ENCODE measurements at regions not wholly inside any gene's neighbourhood (a gene's known extent, or its start where the extent isn't known, plus 50 kb on each side); places are given as distances from the start of the nearest gene placed in this dataset.

DNA sequence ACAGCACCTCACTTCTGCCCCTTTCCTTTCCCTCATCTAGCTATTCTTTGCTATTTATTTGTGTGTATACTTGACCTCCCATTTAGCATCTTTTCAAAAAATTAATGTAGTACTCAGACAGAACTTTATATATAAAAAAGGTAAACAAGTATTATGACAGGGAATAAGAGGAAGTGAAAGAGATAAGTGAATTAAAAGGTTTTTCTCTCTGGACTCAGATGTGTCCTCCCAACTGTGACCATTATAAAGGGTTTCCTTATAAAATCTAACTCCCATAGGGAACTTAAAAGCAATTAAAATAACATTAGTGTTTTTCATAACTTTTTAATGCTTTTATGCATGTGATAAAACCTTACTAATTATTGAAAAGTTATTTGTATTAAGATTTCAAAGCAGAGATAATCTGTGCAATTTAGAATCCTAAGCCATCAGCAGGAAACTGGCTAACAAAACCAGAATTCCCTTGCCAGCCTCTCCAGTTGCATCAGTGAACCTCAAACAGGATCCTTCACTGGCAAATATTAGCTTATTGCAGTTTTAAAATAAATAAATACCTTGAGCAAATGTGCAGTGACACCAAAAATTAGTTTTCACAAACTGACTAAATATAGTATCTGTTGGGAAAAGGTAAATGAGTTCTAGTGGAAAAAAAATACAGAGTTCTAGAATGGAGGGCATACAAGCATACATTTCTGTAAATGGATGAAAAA, 930.7 kb downstream of the BCL11A start:
- Histone ChIP-seq H3K36me3 (ENCODE audit: control insufficient read depth in 2 of 2, insufficient read depth in 2 of 2, low read length in 1 of 2) (no peaks in the 10 kb centered on the region), H3K9me3 (replicated peaks; ENCODE audit: control insufficient read depth, insufficient read depth, low read length) (no peaks in the 10 kb centered on the region), H4K20me1 (ENCODE audit: control insufficient read depth, insufficient read depth) (no peaks in the 10 kb centered on the region), H3K27me3 (replicated peaks in 1 of 2; ENCODE audit: control insufficient read depth in 2 of 2, insufficient read depth in 2 of 2, low read length in 1 of 2) (no peaks in the 10 kb centered on the region), H2AFZ (ENCODE audit: control insufficient read depth, low read depth, low read length) (no peak overlapping the region), H3K4me3 (no peak overlapping the region), H3K4me2 (ENCODE audit: control insufficient read depth, insufficient read depth) (no peak overlapping the region), H3K27ac (ENCODE audit: control insufficient read depth, insufficient read depth) (no peak overlapping the region), H3K79me2 (ENCODE audit: control insufficient read depth, insufficient read depth, low read length) (no peaks in the 10 kb centered on the region), H3K9ac (ENCODE audit: control insufficient read depth, insufficient read depth, low read length) (no peak overlapping the region), H3K4me1 (ENCODE audit: control insufficient read depth, insufficient read depth, low read length) (no peaks in the 10 kb centered on the region)
- ATAC-seq (no peak), FAIRE-seq (no peak), DNase-seq (ENCODE audit: low read depth, low spot score) (no peak)
- intact Hi-C loops (cut with micrococcal nuclease; ENCODE audit: unreplicated experiment) (no loop called here), in situ Hi-C loops (cut with MboI) (no loop called here)
- TF ChIP-seq ZSCAN29 (IDR thresholded peaks at IDR 0.05) = no peak
- TF ChIP-seq TBL1XR1 (IDR thresholded peaks at IDR 0.05; ENCODE audit: low read depth, low read length) = no peak
- TF ChIP-seq HCFC1 (IDR thresholded peaks at IDR 0.05; ENCODE audit: low read length) = no peak
- TF ChIP-seq, protein P1, sequence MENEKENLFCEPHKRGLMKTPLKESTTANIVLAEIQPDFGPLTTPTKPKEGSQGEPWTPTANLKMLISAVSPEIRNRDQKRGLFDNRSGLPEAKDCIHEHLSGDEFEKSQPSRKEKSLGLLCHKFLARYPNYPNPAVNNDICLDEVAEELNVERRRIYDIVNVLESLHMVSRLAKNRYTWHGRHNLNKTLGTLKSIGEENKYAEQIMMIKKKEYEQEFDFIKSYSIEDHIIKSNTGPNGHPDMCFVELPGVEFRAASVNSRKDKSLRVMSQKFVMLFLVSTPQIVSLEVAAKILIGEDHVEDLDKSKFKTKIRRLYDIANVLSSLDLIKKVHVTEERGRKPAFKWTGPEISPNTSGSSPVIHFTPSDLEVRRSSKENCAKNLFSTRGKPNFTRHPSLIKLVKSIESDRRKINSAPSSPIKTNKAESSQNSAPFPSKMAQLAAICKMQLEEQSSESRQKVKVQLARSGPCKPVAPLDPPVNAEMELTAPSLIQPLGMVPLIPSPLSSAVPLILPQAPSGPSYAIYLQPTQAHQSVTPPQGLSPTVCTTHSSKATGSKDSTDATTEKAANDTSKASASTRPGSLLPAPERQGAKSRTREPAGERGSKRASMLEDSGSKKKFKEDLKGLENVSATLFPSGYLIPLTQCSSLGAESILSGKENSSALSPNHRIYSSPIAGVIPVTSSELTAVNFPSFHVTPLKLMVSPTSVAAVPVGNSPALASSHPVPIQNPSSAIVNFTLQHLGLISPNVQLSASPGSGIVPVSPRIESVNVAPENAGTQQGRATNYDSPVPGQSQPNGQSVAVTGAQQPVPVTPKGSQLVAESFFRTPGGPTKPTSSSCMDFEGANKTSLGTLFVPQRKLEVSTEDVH (IDR thresholded peaks at IDR 0.05; ENCODE audit: low read depth, partially characterized antibody) = no peak
- TF ChIP-seq WRNIP1 (IDR thresholded peaks at IDR 0.05; ENCODE audit: borderline replicate concordance, low read depth, low read length) = no peak
- TF ChIP-seq TCF3 (IDR thresholded peaks at IDR 0.05; ENCODE audit: borderline replicate concordance, insufficient read depth, low read depth, low read length) = no peak
- no peak for TF ChIP-seq IKZF1 (conservative IDR thresholded peaks at IDR 0.05)
- no peak for TF ChIP-seq BACH1 (IDR thresholded peaks at IDR 0.05; ENCODE audit: borderline replicate concordance)
- TF ChIP-seq TCF12 (IDR thresholded peaks at IDR 0.05; ENCODE audit: low read depth, low read length) = no peak
- TF ChIP-seq, protein P2, sequence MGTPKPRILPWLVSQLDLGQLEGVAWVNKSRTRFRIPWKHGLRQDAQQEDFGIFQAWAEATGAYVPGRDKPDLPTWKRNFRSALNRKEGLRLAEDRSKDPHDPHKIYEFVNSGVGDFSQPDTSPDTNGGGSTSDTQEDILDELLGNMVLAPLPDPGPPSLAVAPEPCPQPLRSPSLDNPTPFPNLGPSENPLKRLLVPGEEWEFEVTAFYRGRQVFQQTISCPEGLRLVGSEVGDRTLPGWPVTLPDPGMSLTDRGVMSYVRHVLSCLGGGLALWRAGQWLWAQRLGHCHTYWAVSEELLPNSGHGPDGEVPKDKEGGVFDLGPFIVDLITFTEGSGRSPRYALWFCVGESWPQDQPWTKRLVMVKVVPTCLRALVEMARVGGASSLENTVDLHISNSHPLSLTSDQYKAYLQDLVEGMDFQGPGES (IDR thresholded peaks at IDR 0.05) = no peak
- TF ChIP-seq SIX5 (IDR thresholded peaks at IDR 0.05; ENCODE audit: low read depth, low read length, severe bottlenecking) = no peak
- TF ChIP-seq SUPT20H (IDR thresholded peaks at IDR 0.05; ENCODE audit: borderline replicate concordance, control insufficient read depth, low read depth, low read length) = no peak
- TF ChIP-seq, protein P3, sequence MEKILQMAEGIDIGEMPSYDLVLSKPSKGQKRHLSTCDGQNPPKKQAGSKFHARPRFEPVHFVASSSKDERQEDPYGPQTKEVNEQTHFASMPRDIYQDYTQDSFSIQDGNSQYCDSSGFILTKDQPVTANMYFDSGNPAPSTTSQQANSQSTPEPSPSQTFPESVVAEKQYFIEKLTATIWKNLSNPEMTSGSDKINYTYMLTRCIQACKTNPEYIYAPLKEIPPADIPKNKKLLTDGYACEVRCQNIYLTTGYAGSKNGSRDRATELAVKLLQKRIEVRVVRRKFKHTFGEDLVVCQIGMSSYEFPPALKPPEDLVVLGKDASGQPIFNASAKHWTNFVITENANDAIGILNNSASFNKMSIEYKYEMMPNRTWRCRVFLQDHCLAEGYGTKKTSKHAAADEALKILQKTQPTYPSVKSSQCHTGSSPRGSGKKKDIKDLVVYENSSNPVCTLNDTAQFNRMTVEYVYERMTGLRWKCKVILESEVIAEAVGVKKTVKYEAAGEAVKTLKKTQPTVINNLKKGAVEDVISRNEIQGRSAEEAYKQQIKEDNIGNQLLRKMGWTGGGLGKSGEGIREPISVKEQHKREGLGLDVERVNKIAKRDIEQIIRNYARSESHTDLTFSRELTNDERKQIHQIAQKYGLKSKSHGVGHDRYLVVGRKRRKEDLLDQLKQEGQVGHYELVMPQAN (conservative IDR thresholded peaks at IDR 0.05) = no peak
- TF ChIP-seq ESRRA (IDR thresholded peaks at IDR 0.05; ENCODE audit: low read length) = no peak
- TF ChIP-seq EP300 (IDR thresholded peaks at IDR 0.05; ENCODE audit: borderline replicate concordance in 1 of 2, control insufficient read depth in 1 of 2, low read depth in 2 of 2, low read length in 2 of 2) = no peak
- TF ChIP-seq, protein P4, sequence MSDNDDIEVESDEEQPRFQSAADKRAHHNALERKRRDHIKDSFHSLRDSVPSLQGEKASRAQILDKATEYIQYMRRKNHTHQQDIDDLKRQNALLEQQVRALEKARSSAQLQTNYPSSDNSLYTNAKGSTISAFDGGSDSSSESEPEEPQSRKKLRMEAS (IDR thresholded peaks at IDR 0.05; ENCODE audit: low read depth, low read length) = no peak
- TF ChIP-seq GATAD2B (conservative IDR thresholded peaks at IDR 0.05; ENCODE audit: low read depth) = no peak
- ChIA-PET POLR2A (no interaction called here), CTCF (no interaction called here), RAD21 (ENCODE audit: unreplicated experiment) (no interaction called here), SMC1A (ENCODE audit: uncharacterized antibody, unreplicated experiment) (no interaction called here)
- no TSS peak for BruUV-seq (replicated peaks)

Measured in GM12878 (cell line).